Right renal cortex interstitium (tissue), 3 donors: ENCODE measurements at regions not wholly inside any gene's neighbourhood (a gene's known extent, or its start where the extent isn't known, plus 50 kb on each side); places are given as distances from the start of the nearest gene placed in this dataset.

Experiments used
- DNase-seq, 3 donors: peaks; one replicate each; pipeline ENCODE4 v3.0.0-alpha.2; 2013; ENCODE audit warnings: low read depth in 3 of 3, low spot score in 2 of 3

- no peak for DNase-seq
Observed at GRCh38 chr10:3016016-3016415, 51.3 kb upstream of the PFKP start.

- no peak for DNase-seq
Observed at GRCh38 chr10:3014968-3015367, 52.4 kb upstream of the PFKP start.

- no peak for DNase-seq
Observed at GRCh38 chr10:3012223-3012622, 55.1 kb upstream of the PFKP start.

GRCh38 chr10:3010816-3011460 is 56.4 kb upstream of the PFKP start:
- no peak for DNase-seq

GRCh38 chr10:3010334-3010733 is 57.0 kb upstream of the PFKP start:
- DNase-seq: no peak

GRCh38 chr10:3009341-3009740 is 58.0 kb upstream of the PFKP start:
- DNase-seq: no peak

- DNase-seq: no peak
Observed at GRCh38 chr10:3008518-3009195, 58.7 kb upstream of the PFKP start.

GRCh38 chr10:3006607-3007006 is 60.7 kb upstream of the PFKP start:
- DNase-seq: no peak

GRCh38 chr10:3006093-3006492 is 61.3 kb upstream of the PFKP start:
- no peak for DNase-seq

GRCh38 chr10:3002304-3002703 is 65.0 kb upstream of the PFKP start:
- DNase-seq: no peak

- no peak for DNase-seq
Observed at GRCh38 chr10:3000048-3000447, 67.3 kb upstream of the PFKP start.

GRCh38 chr10:2994221-2994961 is 73.0 kb upstream of the PFKP start:
- no peak for DNase-seq

- no peak for DNase-seq
Observed at GRCh38 chr10:2993636-2994035, 73.7 kb upstream of the PFKP start.

- no peak for DNase-seq
Observed at GRCh38 chr10:2992401-2993198, 74.7 kb upstream of the PFKP start.

- DNase-seq: no peak
Observed at GRCh38 chr10:2990764-2991163, 76.6 kb upstream of the PFKP start.

GRCh38 chr10:2989292-2989947 is 77.9 kb upstream of the PFKP start:
- DNase-seq: no peak

GRCh38 chr10:2987185-2987768 is 80.1 kb upstream of the PFKP start:
- no peak for DNase-seq

- DNase-seq: no peak
Observed at GRCh38 chr10:2986391-2986801, 81.0 kb upstream of the PFKP start.

GRCh38 chr10:2985729-2986232 is 81.6 kb upstream of the PFKP start:
- no peak for DNase-seq

GRCh38 chr10:2984682-2985081 is 82.7 kb upstream of the PFKP start:
- DNase-seq: no peak
